MM.1S (cell line): ENCODE measurements at regions not wholly inside any gene's neighbourhood (a gene's known extent, or its start where the extent isn't known, plus 50 kb on each side); places are given as distances from the start of the nearest gene placed in this dataset.

Experiments used
- DNase-seq: peaks from one replicate; pipeline ENCODE4 v3.0.0-alpha.2; 2015
- H2AFZ ChIP-seq: fragments of 300-600 bp; sonication (generic); 2 replicates; pipeline ENCODE4 v1.6.0; 2016; ENCODE audit warnings: antibody characterized with exemption, low read length
- H3F3A ChIP-seq: fragments of 300-600 bp; sonication (generic); 2 replicates; pipeline ENCODE4 v1.6.1; 2016; ENCODE audit warnings: mild to moderate bottlenecking, antibody characterized with exemption, low read length, moderate library complexity, mixed read lengths; ENCODE audit not compliant: insufficient read depth
- H3K27ac ChIP-seq: fragments of 300-600 bp; sonication (generic); 2 replicates; pipeline ENCODE4 v1.5.1; 2016; ENCODE audit warnings: mild to moderate bottlenecking, low read length
- H3K27me3 ChIP-seq: fragments of 300-600 bp; sonication (generic); replicated peaks from 2 replicates; pipeline ENCODE4 v1.6.0; 2016; ENCODE audit warnings: low read length; ENCODE audit not compliant: insufficient read depth
- H3K36me3 ChIP-seq: fragments of 300-600 bp; sonication (generic); replicated peaks from 2 replicates; pipeline ENCODE4 v1.6.1; 2016; ENCODE audit warnings: mild to moderate bottlenecking, low read length, mixed read lengths; ENCODE audit not compliant: insufficient read depth
- H3K4me1 ChIP-seq: fragments of 300-600 bp; sonication (generic); 2 replicates; pipeline ENCODE4 v1.6.1; 2016; ENCODE audit warnings: low read length, mixed read lengths
- H3K4me2 ChIP-seq: fragments of 300-600 bp; sonication (generic); 2 replicates; pipeline ENCODE4 v1.6.0; 2016; ENCODE audit warnings: low read depth, low read length
- H3K4me3 ChIP-seq: fragments of 300-600 bp; sonication (generic); 2 replicates; pipeline ENCODE4 v1.5.1; 2016; ENCODE audit warnings: low read length, mixed read lengths
- H3K79me2 ChIP-seq: fragments of 300-600 bp; sonication (generic); 2 replicates; pipeline ENCODE4 v1.6.1; 2016; ENCODE audit warnings: mixed run types, low read length, mixed read lengths
- H3K9ac ChIP-seq: fragments of 300-600 bp; sonication (generic); 2 replicates; pipeline ENCODE4 v1.6.1; 2016; ENCODE audit warnings: low read length, mixed read lengths
- H3K9me2 ChIP-seq: fragments of 300-600 bp; sonication (generic); replicated peaks from 2 replicates; pipeline ENCODE4 v1.6.1; 2016; ENCODE audit warnings: mild to moderate bottlenecking, low read length, mixed read lengths; ENCODE audit not compliant: insufficient read depth
- H3K9me3 ChIP-seq: fragments of 300-600 bp; sonication (generic); replicated peaks from 2 replicates; pipeline ENCODE4 v1.6.1; 2016; ENCODE audit warnings: mild to moderate bottlenecking, low read length, mixed read lengths; ENCODE audit not compliant: insufficient read depth
- H4K20me1 ChIP-seq: fragments of 300-600 bp; sonication (generic); 2 replicates; pipeline ENCODE4 v1.6.1; 2016; ENCODE audit warnings: mild to moderate bottlenecking, low read length, moderate library complexity, mixed read lengths; ENCODE audit not compliant: insufficient read depth
- EZH2 ChIP-seq: fragments of 300-600 bp; sonication (generic); optimal IDR thresholded peaks from 2 replicates; pipeline ENCODE3; 2017; ENCODE audit warnings: low read depth, mild to moderate bottlenecking, antibody characterized with exemption, low read length, mixed read lengths
- EZH2phosphoT487 ChIP-seq: fragments of 300-600 bp; sonication (generic); IDR thresholded peaks from 2 replicates; pipeline ENCODE4 v1.6.1; 2018; ENCODE audit warnings: antibody characterized with exemption, low read length
- TF ChIP-seq, protein P1 (sequence below): fragments of 300-600 bp; sonication (generic); IDR thresholded peaks from 2 replicates; pipeline ENCODE4 v1.5.1; 2016; ENCODE audit warnings: antibody characterized with exemption, low read length, mixed read lengths

GRCh38 chr10:44821290-44821689 is 89.8 kb upstream of the TMEM72 start:
- H3K79me2 ChIP-seq, result no peaks in the 10 kb centered on the region
- no peak overlapping the region for H3K9ac ChIP-seq
- no peaks in the 10 kb centered on the region for H3K4me1 ChIP-seq

GRCh38 chr10:44822349-44822748 is 88.8 kb upstream of the TMEM72 start:
- H3K9me2 ChIP-seq, result no peaks in the 10 kb centered on the region
- no peaks in the 10 kb centered on the region for H3K27me3 ChIP-seq
- no peaks in the 10 kb centered on the region for H3F3A ChIP-seq
- TF ChIP-seq EZH2phosphoT487, result no peak
- TF ChIP-seq EZH2, result no peak
- TF ChIP-seq, protein P1, sequence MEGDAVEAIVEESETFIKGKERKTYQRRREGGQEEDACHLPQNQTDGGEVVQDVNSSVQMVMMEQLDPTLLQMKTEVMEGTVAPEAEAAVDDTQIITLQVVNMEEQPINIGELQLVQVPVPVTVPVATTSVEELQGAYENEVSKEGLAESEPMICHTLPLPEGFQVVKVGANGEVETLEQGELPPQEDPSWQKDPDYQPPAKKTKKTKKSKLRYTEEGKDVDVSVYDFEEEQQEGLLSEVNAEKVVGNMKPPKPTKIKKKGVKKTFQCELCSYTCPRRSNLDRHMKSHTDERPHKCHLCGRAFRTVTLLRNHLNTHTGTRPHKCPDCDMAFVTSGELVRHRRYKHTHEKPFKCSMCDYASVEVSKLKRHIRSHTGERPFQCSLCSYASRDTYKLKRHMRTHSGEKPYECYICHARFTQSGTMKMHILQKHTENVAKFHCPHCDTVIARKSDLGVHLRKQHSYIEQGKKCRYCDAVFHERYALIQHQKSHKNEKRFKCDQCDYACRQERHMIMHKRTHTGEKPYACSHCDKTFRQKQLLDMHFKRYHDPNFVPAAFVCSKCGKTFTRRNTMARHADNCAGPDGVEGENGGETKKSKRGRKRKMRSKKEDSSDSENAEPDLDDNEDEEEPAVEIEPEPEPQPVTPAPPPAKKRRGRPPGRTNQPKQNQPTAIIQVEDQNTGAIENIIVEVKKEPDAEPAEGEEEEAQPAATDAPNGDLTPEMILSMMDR, result no peak
- no peak overlapping the region for H3K4me2 ChIP-seq
- H3K79me2 ChIP-seq, result no peaks in the 10 kb centered on the region
- H2AFZ ChIP-seq, result no peak overlapping the region
- no peak for DNase-seq
- H3K9me3 ChIP-seq, result no peaks in the 10 kb centered on the region
- H3K4me1 ChIP-seq, result no peaks in the 10 kb centered on the region
- H3K27ac ChIP-seq, result no peak overlapping the region
- no peaks in the 10 kb centered on the region for H3K36me3 ChIP-seq
- no peak overlapping the region for H3K9ac ChIP-seq
- H3K4me3 ChIP-seq, result no peak overlapping the region
- no peaks in the 10 kb centered on the region for H4K20me1 ChIP-seq

More at GRCh38 chr10:44821290-44821689, 89.8 kb upstream of the TMEM72 start:
- no peaks in the 10 kb centered on the region for H3K9me3 ChIP-seq
- no peak overlapping the region for H3K4me2 ChIP-seq
- H3K9me2 ChIP-seq, result no peaks in the 10 kb centered on the region
- no peaks in the 10 kb centered on the region for H3K27me3 ChIP-seq
- no peak for DNase-seq
- H4K20me1 ChIP-seq, result no peaks in the 10 kb centered on the region
- H3F3A ChIP-seq, result no peaks in the 10 kb centered on the region
- H3K27ac ChIP-seq, result no peak overlapping the region
- no peak overlapping the region for H2AFZ ChIP-seq
- no peak for TF ChIP-seq EZH2phosphoT487
- no peak for TF ChIP-seq EZH2
- TF ChIP-seq, protein P1, result no peak
- no peak overlapping the region for H3K4me3 ChIP-seq
- no peaks in the 10 kb centered on the region for H3K36me3 ChIP-seq

DNA sequence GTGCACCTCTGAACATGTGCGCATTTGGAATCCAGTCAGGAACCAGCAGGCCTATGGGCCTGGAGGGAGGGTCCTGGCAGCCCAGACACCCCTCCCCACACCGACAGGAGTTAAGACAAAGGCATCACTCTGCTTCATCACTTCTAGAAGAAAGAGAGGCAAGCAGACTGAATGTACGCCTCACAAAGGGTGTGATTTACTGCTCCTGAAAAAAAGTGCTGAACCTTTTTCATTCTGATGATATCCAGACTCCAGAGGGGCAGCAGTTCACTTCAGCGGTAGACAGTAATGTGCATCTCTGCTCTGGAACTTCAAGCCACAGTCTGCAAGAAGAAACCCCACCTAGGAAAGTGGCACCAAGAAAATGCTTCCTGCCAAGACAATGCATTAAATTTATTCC is 88.2 kb upstream of the TMEM72 start:
- no peak overlapping the region for H2AFZ ChIP-seq
- no peaks in the 10 kb centered on the region for H3K9me2 ChIP-seq
- no peaks in the 10 kb centered on the region for H3K27me3 ChIP-seq
- H3K4me2 ChIP-seq, result no peak overlapping the region
- H3K36me3 ChIP-seq, result no peaks in the 10 kb centered on the region
- no peaks in the 10 kb centered on the region for H3F3A ChIP-seq
- no peaks in the 10 kb centered on the region for H3K79me2 ChIP-seq
- no peak overlapping the region for H3K27ac ChIP-seq
- no peak for DNase-seq
- H3K4me3 ChIP-seq, result no peak overlapping the region
- no peaks in the 10 kb centered on the region for H3K9me3 ChIP-seq
- H4K20me1 ChIP-seq, result no peaks in the 10 kb centered on the region
- no peaks in the 10 kb centered on the region for H3K4me1 ChIP-seq
- TF ChIP-seq EZH2phosphoT487 (no peak), EZH2 (no peak)
- TF ChIP-seq, protein P1, result no peak
- H3K9ac ChIP-seq, result no peak overlapping the region
